NCI-H748 (cell line): ENCODE measurements at regions not wholly inside any gene's neighbourhood (a gene's known extent, or its start where the extent isn't known, plus 50 kb on each side); places are given as distances from the start of the nearest gene placed in this dataset.
A peak's percentile ranks its signal among the peaks of the same experiment; 100 is the strongest.

Experiments used
- DNase-seq: peaks from one replicate; lab custom pipeline; 2025; ENCODE audit not compliant: unreplicated experiment; lab: John Stamatoyannopoulos, UW

GRCh38 chr6:170116636-170117035 lies 174.2 kb downstream of the DLL1 start:
- no peak for DNase-seq

GRCh38 chr6:170114956-170115855 lies 175.7 kb downstream of the DLL1 start:
- DNase-seq = no peak

GRCh38 chr6:170114187-170114945 lies 176.5 kb downstream of the DLL1 start:
- DNase-seq = no peak

- DNase-seq = no peak
Observed at GRCh38 chr6:170113141-170113540, 177.7 kb downstream of the DLL1 start.

- no peak for DNase-seq
Observed at GRCh38 chr6:170112583-170112860, 178.4 kb downstream of the DLL1 start.

- DNase-seq = peak; percentile 24
Observed at GRCh38 chr6:170111816-170112582, 178.9 kb downstream of the DLL1 start.

GRCh38 chr6:170111141-170111664 lies 179.7 kb downstream of the DLL1 start:
- DNase-seq = no peak

GRCh38 chr6:170110201-170111140 lies 180.4 kb downstream of the DLL1 start:
- DNase-seq = no peak

- DNase-seq = no peak
Observed at GRCh38 chr6:170108890-170109587, 181.8 kb downstream of the DLL1 start.

- no peak for DNase-seq
Observed at GRCh38 chr6:170108456-170108855, 182.4 kb downstream of the DLL1 start.

- DNase-seq = no peak
Observed at GRCh38 chr6:170107606-170108222, 183.2 kb downstream of the DLL1 start.

- DNase-seq = no peak
Observed at GRCh38 chr6:170106906-170107525, 183.9 kb downstream of the DLL1 start.

- DNase-seq = no peak
Observed at GRCh38 chr6:170102582-170103481, 188.0 kb downstream of the DLL1 start.

- no peak for DNase-seq
Observed at GRCh38 chr6:170102038-170102437, 188.8 kb downstream of the DLL1 start.

- no peak for DNase-seq
Observed at GRCh38 chr6:170101281-170102035, 189.4 kb downstream of the DLL1 start.

GRCh38 chr6:170100046-170100445 lies 190.8 kb downstream of the DLL1 start:
- no peak for DNase-seq

- DNase-seq = no peak
Observed at GRCh38 chr6:170099387-170099786, 191.5 kb downstream of the DLL1 start.
